ENCODE measurements at regions not wholly inside any gene's neighbourhood (a gene's known extent, or its start where the extent isn't known, plus 50 kb on each side); places are given as distances from the start of the nearest gene placed in this dataset.

DNA sequence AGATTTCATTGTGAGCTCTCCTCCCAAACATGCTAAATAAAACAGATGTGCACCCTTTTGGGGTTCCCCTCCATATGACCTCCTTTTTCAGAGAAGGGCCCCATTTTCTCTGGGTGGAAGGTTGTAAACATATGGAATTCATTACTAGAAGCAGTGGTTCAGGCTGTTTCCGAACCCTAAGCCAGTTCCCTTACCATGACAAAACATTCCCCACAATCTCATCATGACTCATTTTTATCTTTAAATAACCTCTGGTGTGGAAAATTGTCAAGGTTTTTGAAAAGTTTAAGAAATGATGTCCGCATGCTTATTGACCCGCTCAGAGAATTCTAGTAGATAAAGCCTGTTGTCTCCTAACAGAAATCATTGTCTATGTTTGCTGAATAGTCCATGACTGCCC lies 127.3 kb upstream of the PIK3R1 start:
- H3K27me3 ChIP-seq (replicated peaks in 1 of 4; ENCODE audit: control extremely low read depth in 1 of 4, control insufficient read depth in 3 of 4, insufficient read depth in 4 of 4, low read length in 3 of 4) = no peaks in the 10 kb centered on the region
- H3K9me3 Mint-ChIP-seq (ENCODE audit: insufficient read depth) = no peaks in the 10 kb centered on the region
- CTCF ChIA-PET = no interaction called here
- H3K79me2 ChIP-seq (ENCODE audit: control insufficient read depth, insufficient read depth, low read length) = no peaks in the 10 kb centered on the region
- H3K4me1 ChIP-seq (ENCODE audit: control insufficient read depth in 2 of 2, insufficient read depth in 2 of 2, low read length in 2 of 2) = no peaks in the 10 kb centered on the region
- intact Hi-C loops (cut with micrococcal nuclease) = no loop called here
- no peak overlapping the region for H3K27ac Mint-ChIP-seq
- POLR2A ChIA-PET = no interaction called here
- H3K4me1 Mint-ChIP-seq = no peaks in the 10 kb centered on the region
- TF ChIP-seq, protein P1, sequence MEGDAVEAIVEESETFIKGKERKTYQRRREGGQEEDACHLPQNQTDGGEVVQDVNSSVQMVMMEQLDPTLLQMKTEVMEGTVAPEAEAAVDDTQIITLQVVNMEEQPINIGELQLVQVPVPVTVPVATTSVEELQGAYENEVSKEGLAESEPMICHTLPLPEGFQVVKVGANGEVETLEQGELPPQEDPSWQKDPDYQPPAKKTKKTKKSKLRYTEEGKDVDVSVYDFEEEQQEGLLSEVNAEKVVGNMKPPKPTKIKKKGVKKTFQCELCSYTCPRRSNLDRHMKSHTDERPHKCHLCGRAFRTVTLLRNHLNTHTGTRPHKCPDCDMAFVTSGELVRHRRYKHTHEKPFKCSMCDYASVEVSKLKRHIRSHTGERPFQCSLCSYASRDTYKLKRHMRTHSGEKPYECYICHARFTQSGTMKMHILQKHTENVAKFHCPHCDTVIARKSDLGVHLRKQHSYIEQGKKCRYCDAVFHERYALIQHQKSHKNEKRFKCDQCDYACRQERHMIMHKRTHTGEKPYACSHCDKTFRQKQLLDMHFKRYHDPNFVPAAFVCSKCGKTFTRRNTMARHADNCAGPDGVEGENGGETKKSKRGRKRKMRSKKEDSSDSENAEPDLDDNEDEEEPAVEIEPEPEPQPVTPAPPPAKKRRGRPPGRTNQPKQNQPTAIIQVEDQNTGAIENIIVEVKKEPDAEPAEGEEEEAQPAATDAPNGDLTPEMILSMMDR (IDR thresholded peaks at IDR 0.05) = no peak
- TF ChIP-seq EZH2 (IDR thresholded peaks at IDR 0.05; ENCODE audit: borderline replicate concordance, insufficient read depth, low read depth, low read length, poor library complexity, severe bottlenecking) = no peak
- no peak overlapping the region for H2AFZ ChIP-seq (ENCODE audit: insufficient read depth, low read depth, low read length, poor library complexity, severe bottlenecking)
- no peak overlapping the region for H3K27ac ChIP-seq (ENCODE audit: low read length in 2 of 2)
- H3K9ac ChIP-seq (ENCODE audit: low read length) = no peak overlapping the region
- no peak for DNase-seq
- no peak overlapping the region for H3K4me2 ChIP-seq (replicated peaks; ENCODE audit: low read depth, low read length, poor library complexity, severe bottlenecking)
- no peaks in the 10 kb centered on the region for H3K36me3 ChIP-seq (replicated peaks in 1 of 2; ENCODE audit: control extremely low read depth in 1 of 2, control insufficient read depth in 1 of 2, extremely low read depth in 1 of 2, insufficient read depth in 2 of 2, low read length in 1 of 2)
- no peak overlapping the region for H3K4me3 Mint-ChIP-seq
- no peak for ATAC-seq (ENCODE audit: low read depth)
- no CpG with 5 or more reads among the region's 3 CpGs for WGBS (ENCODE audit: insufficient coverage)
- H3K4me3 ChIP-seq (ENCODE audit: control extremely low read depth in 1 of 5, extremely low read depth in 1 of 5, insufficient read depth in 1 of 5, low read depth in 2 of 5, low read length in 4 of 5) = no peak overlapping the region
- no peaks in the 10 kb centered on the region for H3K9me3 ChIP-seq (ENCODE audit: control extremely low read depth in 1 of 3, control insufficient read depth in 2 of 3, insufficient read depth in 1 of 3, low read length in 2 of 3)
- no peaks in the 10 kb centered on the region for H4K20me1 ChIP-seq (ENCODE audit: control insufficient read depth, insufficient read depth, low read length, poor library complexity, severe bottlenecking)
- no peaks in the 10 kb centered on the region for H3K27me3 Mint-ChIP-seq

DNA sequence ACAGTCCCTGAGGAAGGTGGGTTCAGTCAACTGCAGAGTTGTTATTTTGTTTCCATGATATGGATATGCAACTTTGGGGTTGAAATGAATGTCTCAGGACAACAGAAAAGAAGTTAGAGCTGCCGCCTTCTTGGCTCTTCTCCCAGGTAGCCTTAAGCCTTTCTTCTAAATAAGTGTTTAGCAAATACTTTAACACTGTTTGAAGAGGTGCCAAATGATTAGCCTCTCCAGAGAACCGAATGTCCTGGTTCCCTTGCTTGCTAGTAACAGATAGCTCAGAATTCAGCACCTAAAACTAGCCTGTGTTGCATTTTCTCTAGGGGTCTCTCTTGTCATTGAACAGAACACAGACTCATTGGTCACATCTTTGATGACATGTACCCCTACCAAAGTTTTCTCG lies 127.7 kb upstream of the PIK3R1 start:
- Mint-ChIP-seq H3K4me1 (no peaks in the 10 kb centered on the region), H3K27ac (no peak overlapping the region), H3K4me3 (no peak overlapping the region), H3K27me3 (no peaks in the 10 kb centered on the region), H3K9me3 (ENCODE audit: insufficient read depth) (no peaks in the 10 kb centered on the region)
- H3K4me2 ChIP-seq (replicated peaks; ENCODE audit: low read depth, low read length, poor library complexity, severe bottlenecking) = no peak overlapping the region
- H3K27me3 ChIP-seq (replicated peaks in 1 of 4; ENCODE audit: control extremely low read depth in 1 of 4, control insufficient read depth in 3 of 4, insufficient read depth in 4 of 4, low read length in 3 of 4) = no peaks in the 10 kb centered on the region
- H3K4me3 ChIP-seq (ENCODE audit: control extremely low read depth in 1 of 5, extremely low read depth in 1 of 5, insufficient read depth in 1 of 5, low read depth in 2 of 5, low read length in 4 of 5) = no peak overlapping the region
- WGBS (ENCODE audit: insufficient coverage) = 57% methylated on average over 1 of the region's 3 CpGs
- no peaks in the 10 kb centered on the region for H3K9me3 ChIP-seq (ENCODE audit: control extremely low read depth in 1 of 3, control insufficient read depth in 2 of 3, insufficient read depth in 1 of 3, low read length in 2 of 3)
- ATAC-seq (ENCODE audit: low read depth) (no peak), DNase-seq (no peak)
- H3K79me2 ChIP-seq (ENCODE audit: control insufficient read depth, insufficient read depth, low read length) = no peaks in the 10 kb centered on the region
- no peaks in the 10 kb centered on the region for H3K4me1 ChIP-seq (ENCODE audit: control insufficient read depth in 2 of 2, insufficient read depth in 2 of 2, low read length in 2 of 2)
- no peaks in the 10 kb centered on the region for H4K20me1 ChIP-seq (ENCODE audit: control insufficient read depth, insufficient read depth, low read length, poor library complexity, severe bottlenecking)
- intact Hi-C loops (cut with micrococcal nuclease) = no loop called here
- TF ChIP-seq, protein P1 (IDR thresholded peaks at IDR 0.05) = no peak
- TF ChIP-seq EZH2 (IDR thresholded peaks at IDR 0.05; ENCODE audit: borderline replicate concordance, insufficient read depth, low read depth, low read length, poor library complexity, severe bottlenecking) = no peak
- H3K9ac ChIP-seq (ENCODE audit: low read length) = no peak overlapping the region
- H2AFZ ChIP-seq (ENCODE audit: insufficient read depth, low read depth, low read length, poor library complexity, severe bottlenecking) = no peak overlapping the region
- H3K36me3 ChIP-seq (replicated peaks in 1 of 2; ENCODE audit: control extremely low read depth in 1 of 2, control insufficient read depth in 1 of 2, extremely low read depth in 1 of 2, insufficient read depth in 2 of 2, low read length in 1 of 2) = no peaks in the 10 kb centered on the region
- ChIA-PET POLR2A (no interaction called here), CTCF (no interaction called here)
- H3K27ac ChIP-seq (ENCODE audit: low read length in 2 of 2) = no peak overlapping the region

Measured in B cell (primary cell).